ENCODE measurements at regions not wholly inside any gene's neighbourhood (a gene's known extent, or its start where the extent isn't known, plus 50 kb on each side); places are given as distances from the start of the nearest gene placed in this dataset.

DNA sequence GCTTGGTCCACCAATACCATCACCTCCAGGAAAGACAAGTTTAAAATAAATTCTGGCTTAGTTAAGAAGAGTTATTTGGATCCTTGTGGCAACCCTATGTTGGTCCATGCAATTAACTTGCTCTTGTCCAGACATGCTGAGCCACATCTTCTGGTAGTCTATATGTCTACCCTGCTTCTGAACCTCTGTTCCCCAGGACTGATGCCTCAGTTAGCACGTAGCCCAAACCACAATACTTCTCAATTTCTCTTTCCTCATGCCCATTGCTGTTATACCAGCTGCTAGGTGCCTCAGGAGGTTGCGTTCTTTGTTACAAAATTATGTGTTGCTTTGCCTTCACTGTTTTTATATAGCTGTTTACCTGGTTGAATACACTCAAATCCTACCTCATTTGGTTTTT, 116.4 kb upstream of the KCNQ5 start:
- Mint-ChIP-seq H3K27me3 (peaks cover 25% of the 10 kb centered on the region), H3K36me3 (no peaks in the 10 kb centered on the region), H3K4me1 (no peaks in the 10 kb centered on the region), H3K4me3 (no peak overlapping the region), H3K27ac (no peak overlapping the region), H3K9me3 (ENCODE audit: low read depth) (no peaks in the 10 kb centered on the region)
- no peak for DNase-seq
- no peak for ATAC-seq
- CTCF ChIA-PET: no interaction called here

DNA sequence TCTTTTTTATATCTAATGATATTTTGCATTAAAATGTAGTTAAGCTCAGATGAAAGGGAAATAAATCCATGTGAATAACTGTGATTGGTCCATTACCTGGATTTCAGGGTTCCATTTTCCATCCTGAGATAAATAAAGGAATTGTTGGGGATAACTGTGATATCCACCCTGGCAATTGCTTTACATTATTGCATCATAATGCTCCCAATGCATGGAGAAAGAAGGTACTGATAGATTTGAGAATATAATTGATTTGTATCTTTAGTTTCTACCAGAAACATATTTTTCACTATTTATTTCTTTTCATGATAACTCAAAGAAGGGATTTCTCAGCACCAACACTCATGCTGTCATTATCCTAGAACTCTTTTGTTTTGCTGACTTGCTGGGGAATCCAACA, 102.0 kb upstream of the KCNQ5 start:
- DNase-seq: no peak

DNA sequence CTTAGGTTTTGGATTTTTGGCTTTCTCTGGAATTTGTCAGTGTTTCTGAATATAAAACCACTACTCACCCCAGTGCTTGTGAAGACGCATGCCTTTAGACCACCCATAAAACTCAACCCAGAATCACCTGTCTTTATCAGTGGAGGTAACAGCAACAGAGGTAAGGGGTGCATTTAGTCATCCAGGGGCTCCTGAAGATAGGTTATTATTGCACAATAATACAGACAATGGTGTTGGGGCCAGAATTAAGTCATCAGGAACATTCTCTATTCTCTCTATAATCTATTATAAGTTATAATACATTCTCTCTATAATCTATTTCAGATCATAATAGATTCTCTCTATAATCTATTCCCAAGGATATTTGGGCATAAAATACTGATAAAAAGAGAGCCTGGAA, 100.2 kb upstream of the KCNQ5 start:
- ATAC-seq (no peak), DNase-seq (no peak)
- Mint-ChIP-seq H3K4me1 (no peaks in the 10 kb centered on the region), H3K27me3 (peaks cover 9% of the 10 kb centered on the region), H3K27ac (no peak overlapping the region), H3K4me3 (no peak overlapping the region), H3K9me3 (ENCODE audit: low read depth) (no peaks in the 10 kb centered on the region), H3K36me3 (no peaks in the 10 kb centered on the region)
- CTCF ChIA-PET: no interaction called here

More for the DNA sequence above, 102.0 kb upstream of the KCNQ5 start:
- ATAC-seq: no peak
- no peaks in the 10 kb centered on the region for H3K4me1 Mint-ChIP-seq
- no peak overlapping the region for H3K4me3 Mint-ChIP-seq
- CTCF ChIA-PET: no interaction called here
- peaks cover 8% of the 10 kb centered on the region for H3K27me3 Mint-ChIP-seq
- no peaks in the 10 kb centered on the region for H3K36me3 Mint-ChIP-seq
- no peaks in the 10 kb centered on the region for H3K9me3 Mint-ChIP-seq (ENCODE audit: low read depth)
- H3K27ac Mint-ChIP-seq: no peak overlapping the region

DNA sequence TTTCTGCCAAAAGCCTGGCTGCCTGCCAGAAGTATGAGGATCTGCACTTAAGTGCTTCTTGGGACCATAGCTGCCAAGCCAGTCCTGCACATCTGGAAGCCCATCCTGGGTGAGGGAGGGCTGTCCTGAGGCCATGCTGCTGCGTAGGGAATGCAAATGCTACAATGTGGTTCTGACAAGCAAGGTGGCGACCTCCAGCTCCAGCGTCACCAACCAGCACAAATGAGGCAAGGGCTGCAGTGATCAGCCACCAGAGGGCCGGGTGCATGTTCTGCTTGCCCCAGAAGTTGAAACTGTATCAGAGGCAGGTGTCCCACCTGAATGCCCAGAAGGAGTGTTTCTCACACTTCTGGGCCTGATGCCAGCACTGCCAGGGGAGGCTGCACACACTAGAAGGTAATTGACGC, 99.1 kb upstream of the KCNQ5 start:
- H3K4me3 Mint-ChIP-seq: no peak overlapping the region
- DNase-seq (no peak), ATAC-seq (no peak)
- H3K27ac Mint-ChIP-seq: no peak overlapping the region
- CTCF ChIA-PET: no interaction called here
- H3K36me3 Mint-ChIP-seq: no peaks in the 10 kb centered on the region
- H3K27me3 Mint-ChIP-seq: peaks cover 12% of the 10 kb centered on the region
- no peaks in the 10 kb centered on the region for H3K9me3 Mint-ChIP-seq (ENCODE audit: low read depth)
- H3K4me1 Mint-ChIP-seq: no peaks in the 10 kb centered on the region

DNA sequence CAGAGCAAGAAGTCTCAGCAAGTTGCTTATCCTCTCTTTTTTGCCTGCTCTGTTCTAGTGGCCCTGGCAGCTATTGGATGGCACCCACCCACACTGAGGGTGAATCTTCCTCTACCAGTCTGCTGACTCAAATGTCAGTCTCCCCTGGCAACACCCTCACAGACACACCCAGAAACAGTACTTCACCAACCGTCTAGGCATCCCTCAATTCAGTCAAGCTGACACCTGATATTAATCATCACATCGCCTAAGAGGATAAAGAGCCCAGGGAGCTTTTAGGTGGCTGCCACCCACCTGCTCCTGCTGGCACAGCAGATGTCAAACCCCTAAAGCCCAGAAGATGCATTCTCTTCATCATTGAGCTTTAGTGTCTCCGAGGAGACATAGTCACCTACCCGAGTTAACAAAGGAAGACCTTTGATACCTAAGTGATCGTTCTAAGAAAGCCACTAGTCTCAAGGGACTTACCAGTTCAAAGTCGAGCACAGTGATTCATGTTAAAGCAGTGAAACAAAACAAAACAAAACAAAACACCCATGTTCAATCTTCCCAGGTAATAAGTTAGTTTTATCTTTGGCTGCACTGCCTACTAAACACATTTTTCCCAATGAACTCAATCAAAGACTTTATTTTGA, 97.7 kb upstream of the KCNQ5 start:
- H3K9me3 Mint-ChIP-seq (ENCODE audit: low read depth): no peaks in the 10 kb centered on the region
- CTCF ChIA-PET: no interaction called here
- no peaks in the 10 kb centered on the region for H3K36me3 Mint-ChIP-seq
- peaks cover 15% of the 10 kb centered on the region for H3K27me3 Mint-ChIP-seq
- no peaks in the 10 kb centered on the region for H3K4me1 Mint-ChIP-seq
- DNase-seq (no peak), ATAC-seq (no peak)
- H3K4me3 Mint-ChIP-seq: no peak overlapping the region
- H3K27ac Mint-ChIP-seq: no peak overlapping the region

DNA sequence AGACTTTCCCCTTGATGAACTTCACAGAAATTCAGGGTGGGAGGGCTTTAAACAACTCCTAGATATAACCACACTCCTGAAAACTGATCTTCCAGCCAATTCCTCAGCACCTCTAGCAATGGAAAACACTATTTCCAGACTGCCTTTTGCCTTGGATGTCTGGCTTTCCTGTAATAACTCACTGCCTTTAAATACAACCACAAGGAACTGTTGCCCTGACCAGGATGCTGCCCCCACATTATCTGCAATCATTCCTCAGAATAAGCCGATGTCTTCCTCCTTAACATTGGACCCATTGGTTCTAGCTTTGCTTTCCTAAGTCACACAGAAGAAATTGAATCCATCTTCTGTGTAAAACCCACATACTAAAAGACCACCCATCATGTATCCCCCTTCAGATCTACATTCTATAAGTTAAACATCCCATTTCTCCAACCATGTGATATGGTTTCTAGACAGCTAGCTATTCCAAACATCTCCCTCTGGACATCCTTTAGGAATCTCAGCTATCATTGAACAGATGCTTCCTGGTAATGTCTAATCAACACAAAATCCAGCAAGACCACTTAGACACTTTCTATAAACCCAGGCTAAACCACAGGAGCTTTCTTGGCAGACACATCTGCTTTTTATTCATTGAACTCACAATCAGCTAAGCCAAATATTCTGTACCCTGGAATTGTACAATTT, 95.9 kb upstream of the KCNQ5 start:
- Mint-ChIP-seq H3K9me3 (ENCODE audit: low read depth) (no peaks in the 10 kb centered on the region), H3K27me3 (peaks cover 15% of the 10 kb centered on the region), H3K4me1 (no peaks in the 10 kb centered on the region), H3K4me3 (no peak overlapping the region), H3K36me3 (no peaks in the 10 kb centered on the region), H3K27ac (no peak overlapping the region)
- ATAC-seq: no peak
- DNase-seq: no peak
- CTCF ChIA-PET: no interaction called here

DNA sequence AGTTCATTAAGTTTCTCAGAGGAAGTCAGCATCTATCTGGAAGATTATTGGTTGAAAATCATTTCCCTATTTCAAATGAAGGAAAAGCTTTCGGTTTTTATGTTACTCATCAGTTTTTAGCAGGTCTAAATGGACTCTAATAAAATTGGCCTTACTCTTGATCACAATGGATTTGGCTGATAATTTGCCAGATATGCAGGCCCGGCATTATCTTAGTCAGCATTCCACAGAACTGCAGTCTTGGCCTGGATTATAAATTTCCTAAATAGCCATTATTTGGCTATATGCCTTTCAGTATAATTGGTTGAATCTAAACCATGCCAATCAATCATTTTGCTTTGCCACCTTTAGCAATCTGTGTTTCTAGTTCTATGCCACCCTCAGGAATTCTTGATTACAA, 91.7 kb upstream of the KCNQ5 start:
- H3K4me1 Mint-ChIP-seq: no peaks in the 10 kb centered on the region
- no peaks in the 10 kb centered on the region for H3K36me3 Mint-ChIP-seq
- peaks cover 23% of the 10 kb centered on the region for H3K27me3 Mint-ChIP-seq
- H3K9me3 Mint-ChIP-seq (ENCODE audit: low read depth): no peaks in the 10 kb centered on the region
- DNase-seq (no peak), ATAC-seq (no peak)
- CTCF ChIA-PET: interaction anchor here (0.8 kb wide), 1 partner anchor 118 kb away, joined by 3 read pairs; no protein-coding TSS in a partner anchor
- H3K4me3 Mint-ChIP-seq: no peak overlapping the region
- H3K27ac Mint-ChIP-seq: no peak overlapping the region

DNA sequence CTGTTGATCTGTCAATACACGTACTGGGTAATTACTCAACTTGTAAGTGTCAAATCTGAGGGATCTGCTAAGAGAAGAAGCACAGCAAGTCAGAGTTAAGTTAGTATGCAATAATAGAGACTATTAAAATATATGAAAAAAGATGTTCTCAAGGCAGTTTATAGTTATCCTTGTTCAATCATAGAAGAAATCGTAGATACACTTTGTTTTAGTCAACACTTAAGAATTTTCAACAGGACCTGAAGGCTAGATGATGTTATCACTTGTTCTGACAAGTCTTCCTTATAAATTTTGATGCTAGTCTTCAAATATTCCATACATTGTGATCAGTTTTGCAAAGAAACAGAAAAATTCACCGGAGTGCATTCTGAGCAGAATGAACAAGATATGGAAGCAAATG, 91.1 kb upstream of the KCNQ5 start:
- CTCF ChIA-PET: no interaction called here
- no peak overlapping the region for H3K4me3 Mint-ChIP-seq
- ATAC-seq: no peak
- H3K4me1 Mint-ChIP-seq: no peaks in the 10 kb centered on the region
- no peak for DNase-seq
- H3K9me3 Mint-ChIP-seq (ENCODE audit: low read depth): no peaks in the 10 kb centered on the region
- H3K36me3 Mint-ChIP-seq: no peaks in the 10 kb centered on the region
- H3K27ac Mint-ChIP-seq: no peak overlapping the region
- peaks cover 22% of the 10 kb centered on the region for H3K27me3 Mint-ChIP-seq

DNA sequence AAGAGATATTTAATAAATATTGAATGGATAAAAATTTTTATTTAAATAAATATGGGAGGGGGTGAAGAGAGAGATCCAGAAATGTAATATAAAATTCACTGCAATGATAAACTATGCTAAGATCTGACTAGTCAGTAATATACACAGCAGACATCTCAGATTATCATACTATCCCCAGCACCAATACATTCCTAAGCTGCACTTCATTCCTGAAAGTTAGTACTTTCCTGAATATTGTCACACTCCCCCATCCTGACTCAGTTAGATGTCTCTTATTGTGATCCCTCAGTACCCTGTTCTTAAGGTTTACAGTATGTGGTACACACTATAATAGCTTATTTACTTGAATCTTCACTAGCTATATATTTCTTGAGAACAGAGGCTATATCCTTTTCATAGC, 88.3 kb upstream of the KCNQ5 start:
- CTCF ChIA-PET: no interaction called here
- H3K36me3 Mint-ChIP-seq: no peaks in the 10 kb centered on the region
- no peaks in the 10 kb centered on the region for H3K9me3 Mint-ChIP-seq (ENCODE audit: low read depth)
- no peaks in the 10 kb centered on the region for H3K4me1 Mint-ChIP-seq
- no peak overlapping the region for H3K4me3 Mint-ChIP-seq
- DNase-seq: no peak
- no peak overlapping the region for H3K27ac Mint-ChIP-seq
- peaks cover 14% of the 10 kb centered on the region for H3K27me3 Mint-ChIP-seq
- no peak for ATAC-seq

DNA sequence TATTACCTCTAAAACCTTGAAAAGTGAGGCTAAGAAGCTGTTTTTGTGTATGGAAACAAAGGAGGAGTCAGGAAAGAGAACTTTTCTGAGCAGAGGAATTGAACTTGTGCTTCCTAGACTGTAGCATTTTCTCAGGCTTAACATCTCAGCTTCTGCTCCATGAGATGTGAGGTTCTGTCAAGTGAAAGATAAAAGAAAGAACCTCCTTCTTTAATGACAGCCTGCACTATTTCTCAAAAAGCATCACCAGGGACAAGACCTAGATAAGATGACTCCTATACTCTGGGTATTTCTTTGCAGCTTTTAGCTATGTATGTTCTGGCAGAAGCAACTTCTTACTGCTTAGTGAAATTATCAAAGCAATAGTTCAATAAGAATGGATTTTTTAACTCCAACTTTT, 87.6 kb upstream of the KCNQ5 start:
- H3K27ac Mint-ChIP-seq: no peak overlapping the region
- H3K4me1 Mint-ChIP-seq: no peaks in the 10 kb centered on the region
- ATAC-seq (no peak), DNase-seq (no peak)
- H3K27me3 Mint-ChIP-seq: peaks cover 12% of the 10 kb centered on the region
- CTCF ChIA-PET: interaction anchor here (0.7 kb wide), 1 partner anchor 596 kb away, joined by 4 read pairs; no protein-coding TSS in a partner anchor
- H3K4me3 Mint-ChIP-seq: no peak overlapping the region
- H3K36me3 Mint-ChIP-seq: no peaks in the 10 kb centered on the region
- no peaks in the 10 kb centered on the region for H3K9me3 Mint-ChIP-seq (ENCODE audit: low read depth)

DNA sequence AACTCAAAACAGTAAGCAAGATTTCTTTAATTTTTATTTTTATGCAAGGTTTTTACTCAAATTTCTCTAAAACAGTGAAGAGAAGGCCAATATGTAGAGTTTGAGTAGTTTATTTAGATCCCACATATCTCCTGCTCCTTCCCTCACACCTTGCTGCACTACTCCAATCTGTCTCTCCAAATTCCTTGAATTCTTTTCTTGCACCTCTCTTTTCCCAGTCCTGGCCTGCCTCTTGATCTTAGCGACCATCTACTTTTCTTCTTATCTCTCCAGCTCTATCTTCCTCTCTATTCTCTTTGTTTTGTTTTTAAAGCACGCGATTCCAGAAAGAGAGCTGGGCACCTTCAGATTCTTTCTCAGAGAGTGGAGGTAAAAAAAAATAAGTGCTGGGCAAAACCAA, 86.7 kb upstream of the KCNQ5 start:
- CTCF ChIA-PET: no interaction called here
- H3K4me1 Mint-ChIP-seq: no peaks in the 10 kb centered on the region
- no peak overlapping the region for H3K4me3 Mint-ChIP-seq
- DNase-seq: no peak
- H3K9me3 Mint-ChIP-seq (ENCODE audit: low read depth): no peaks in the 10 kb centered on the region
- H3K36me3 Mint-ChIP-seq: no peaks in the 10 kb centered on the region
- no peak overlapping the region for H3K27ac Mint-ChIP-seq
- no peak for ATAC-seq
- peaks cover 12% of the 10 kb centered on the region for H3K27me3 Mint-ChIP-seq

DNA sequence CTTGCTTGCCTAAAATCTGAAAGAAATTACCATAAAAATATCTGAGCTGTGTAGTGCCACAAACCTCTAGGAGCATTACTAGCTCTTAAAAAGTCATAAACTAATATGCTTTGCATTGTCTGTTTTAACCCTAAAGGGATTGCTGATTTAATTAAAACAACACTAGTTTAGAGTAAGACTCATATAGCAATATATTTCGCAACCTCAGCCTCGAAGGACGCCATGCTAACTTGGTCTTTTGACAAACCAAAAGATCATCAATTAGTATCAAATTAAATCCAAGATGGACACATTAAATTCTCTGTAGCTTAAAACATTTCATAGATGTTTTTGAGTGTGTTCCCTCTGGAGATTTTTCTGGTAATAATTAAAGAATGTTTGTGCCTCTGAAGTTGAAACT, 74.8 kb upstream of the KCNQ5 start:
- ATAC-seq: no peak
- CTCF ChIA-PET: no interaction called here
- Mint-ChIP-seq H3K36me3 (no peaks in the 10 kb centered on the region), H3K4me3 (no peak overlapping the region), H3K4me1 (no peaks in the 10 kb centered on the region), H3K27ac (no peak overlapping the region), H3K27me3 (peaks cover 12% of the 10 kb centered on the region), H3K9me3 (ENCODE audit: low read depth) (peaks cover 2% of the 10 kb centered on the region)
- no peak for DNase-seq

DNA sequence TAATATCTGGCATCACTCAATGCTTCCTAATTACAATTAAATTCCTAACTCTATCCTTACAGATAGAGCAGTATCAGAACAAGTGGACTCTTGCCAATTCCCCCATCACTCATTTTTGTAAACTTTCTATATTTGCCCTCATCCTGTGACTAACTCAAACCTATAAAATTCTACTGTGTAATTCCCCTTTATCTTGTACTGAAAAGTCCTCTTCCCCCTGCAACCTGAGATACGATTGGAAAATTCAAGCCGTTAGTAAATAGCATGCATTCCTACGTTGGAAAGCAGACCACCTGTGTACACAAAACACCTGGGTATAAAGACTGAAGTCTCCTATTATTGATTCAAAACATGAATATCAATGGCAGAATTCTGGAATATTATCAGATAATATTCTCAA, 70.4 kb upstream of the KCNQ5 start:
- Mint-ChIP-seq H3K27ac (no peak overlapping the region), H3K4me1 (peaks cover 3% of the 10 kb centered on the region), H3K9me3 (ENCODE audit: low read depth) (no peaks in the 10 kb centered on the region), H3K36me3 (no peaks in the 10 kb centered on the region), H3K27me3 (peaks cover 6% of the 10 kb centered on the region), H3K4me3 (no peak overlapping the region)
- DNase-seq (no peak), ATAC-seq (no peak)
- CTCF ChIA-PET: no interaction called here

DNA sequence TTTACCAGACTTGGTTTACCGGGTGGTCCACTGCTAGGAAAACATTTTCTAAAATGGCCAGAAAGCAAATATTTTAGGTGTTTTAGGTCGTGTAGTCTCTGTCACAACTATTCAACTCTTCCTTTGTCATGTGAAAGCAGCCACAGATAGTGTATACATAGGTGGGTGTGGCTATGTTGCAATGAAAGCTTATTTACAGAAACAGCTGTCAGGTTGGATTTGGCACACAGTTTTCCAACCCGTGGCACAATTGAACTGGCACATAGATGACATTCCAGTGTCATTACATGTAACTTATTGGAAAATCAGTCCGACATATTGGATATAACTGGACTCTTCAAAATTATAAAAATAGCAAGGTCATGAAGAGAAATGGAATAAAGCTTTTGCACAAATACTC, 68.9 kb upstream of the KCNQ5 start:
- CTCF ChIA-PET: no interaction called here
- Mint-ChIP-seq H3K9me3 (ENCODE audit: low read depth) (no peaks in the 10 kb centered on the region), H3K4me1 (peaks cover 3% of the 10 kb centered on the region), H3K27me3 (peaks cover 6% of the 10 kb centered on the region), H3K36me3 (no peaks in the 10 kb centered on the region), H3K4me3 (no peak overlapping the region), H3K27ac (no peak overlapping the region)
- DNase-seq (no peak), ATAC-seq (no peak)

Data from activated CD8-positive, alpha-beta memory T cell treated with anti-CD3 and anti-CD28 coated beads, Interleukin-2, amount 10 ng/mL, durations not matched to agents 7 days and 5 days (primary cell).